NCI-H2196 treated with DMSO at 0.1 percent for 48 hours (cell line): ENCODE measurements at regions not wholly inside any gene's neighbourhood (a gene's known extent, or its start where the extent isn't known, plus 50 kb on each side); places are given as distances from the start of the nearest gene placed in this dataset.
"Not testable (repeated sequence)": the region's sequence is repeated elsewhere in the genome, so short reads cannot be mapped to it uniquely, and the experiment has no call there.

Source experiments
- DNase-seq: peaks from one replicate; lab custom pipeline; 2025; ENCODE audit not compliant: unreplicated experiment; lab: John Stamatoyannopoulos, UW

GRCh38 chr12:89874146-89874545, 165.5 kb upstream of the ATP2B1 start:
- no peak for DNase-seq

DNA sequence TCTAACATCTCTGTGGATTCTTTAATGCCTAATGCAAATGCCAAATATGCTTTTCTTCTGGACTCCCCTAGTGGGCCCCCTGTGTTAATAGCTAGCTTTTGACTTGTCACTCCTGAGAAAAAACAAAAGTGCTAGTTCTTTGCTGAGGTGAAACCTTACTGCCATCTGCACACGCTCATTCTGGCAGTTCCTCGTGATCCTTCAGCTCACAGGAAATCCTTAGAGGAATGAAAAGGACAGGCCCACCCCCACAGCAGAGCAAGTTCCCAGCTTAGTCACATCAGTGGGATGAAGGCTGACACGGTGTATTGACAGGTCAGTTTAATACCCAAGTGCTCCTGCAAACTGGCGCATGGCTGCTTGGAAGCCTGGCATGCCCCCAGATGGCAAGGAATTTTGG, 165.1 kb upstream of the ATP2B1 start:
- no peak for DNase-seq

DNA sequence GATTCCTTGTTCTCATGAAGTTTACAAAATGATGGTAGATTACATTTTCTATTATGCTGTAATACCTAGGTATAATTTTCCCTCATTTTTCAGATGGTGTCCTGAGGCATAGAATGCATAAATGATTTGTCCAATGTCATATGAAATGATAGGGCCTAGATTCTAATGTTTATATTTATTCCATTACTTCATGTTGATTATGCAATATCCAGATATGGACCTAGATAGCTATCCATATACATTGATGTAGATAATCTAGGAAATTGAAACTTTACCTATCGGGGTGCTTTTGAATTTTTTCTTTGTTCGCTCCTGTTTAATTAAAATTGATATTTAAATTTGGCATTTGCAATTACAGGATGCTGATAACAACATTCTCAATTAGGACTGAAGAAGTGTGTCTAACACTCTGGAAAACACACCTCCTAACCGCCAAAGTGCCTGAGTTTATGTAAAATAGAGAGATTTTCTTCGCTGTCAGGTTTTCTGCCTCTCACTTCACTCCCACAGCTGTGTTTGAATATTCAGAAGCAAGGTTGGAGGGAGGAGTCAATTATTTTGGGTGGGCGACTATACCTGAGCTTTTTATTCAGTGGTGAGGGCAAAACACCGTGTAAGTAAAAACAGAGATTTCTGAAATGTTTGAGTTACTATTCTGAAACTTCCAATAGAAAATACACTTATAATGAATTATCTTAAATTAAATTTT, 164.4 kb upstream of the ATP2B1 start:
- DNase-seq = no peak

- DNase-seq = no peak
Measured at GRCh38 chr12:89870413-89871184, 162.0 kb upstream of the ATP2B1 start.

- DNase-seq = not testable (repeated sequence)
Measured at GRCh38 chr12:89867611-89868010, 159.0 kb upstream of the ATP2B1 start.

DNA sequence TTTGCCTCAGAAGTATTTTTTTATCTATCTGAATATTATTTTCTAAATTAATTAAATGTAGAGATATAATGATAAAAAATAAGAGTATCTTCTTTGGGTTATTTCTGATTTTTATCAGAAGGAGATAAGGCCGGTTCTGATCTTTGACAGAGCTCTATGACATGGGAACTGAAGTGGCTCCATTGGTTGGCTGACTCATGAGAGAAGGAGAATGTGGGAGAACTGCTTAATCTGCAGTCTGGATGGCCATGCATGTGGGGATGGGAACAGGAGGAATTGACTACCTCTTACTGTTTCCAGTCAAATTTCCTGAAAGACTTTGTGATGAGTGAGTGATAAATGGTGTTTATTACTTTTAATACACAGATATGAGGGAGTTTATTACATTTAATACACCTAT, 155.8 kb upstream of the ATP2B1 start:
- no peak for DNase-seq

GRCh38 chr12:89863968-89864367, 155.3 kb upstream of the ATP2B1 start:
- no peak for DNase-seq

DNA sequence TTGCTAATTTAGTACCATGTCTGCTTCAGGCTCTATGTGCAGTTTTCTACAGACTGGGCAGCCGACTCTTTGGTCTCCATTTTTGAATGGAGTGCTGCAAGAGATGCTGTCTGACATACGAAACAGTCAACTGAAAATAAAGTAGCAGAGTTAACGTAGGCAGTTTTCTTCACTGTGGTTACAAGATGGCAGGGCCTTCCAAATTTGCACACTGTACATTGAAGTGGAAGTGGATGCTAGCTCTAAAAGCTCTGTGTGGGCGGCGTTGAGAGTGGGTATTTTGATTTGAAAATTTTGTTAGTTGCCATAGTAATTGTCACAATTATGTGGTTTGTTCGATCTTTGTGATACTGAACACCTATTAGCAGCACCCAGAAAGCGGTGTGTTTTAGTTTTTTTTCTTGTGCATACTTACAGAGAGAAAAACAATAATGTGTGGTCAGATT, 154.9 kb upstream of the ATP2B1 start:
- no peak for DNase-seq

DNA sequence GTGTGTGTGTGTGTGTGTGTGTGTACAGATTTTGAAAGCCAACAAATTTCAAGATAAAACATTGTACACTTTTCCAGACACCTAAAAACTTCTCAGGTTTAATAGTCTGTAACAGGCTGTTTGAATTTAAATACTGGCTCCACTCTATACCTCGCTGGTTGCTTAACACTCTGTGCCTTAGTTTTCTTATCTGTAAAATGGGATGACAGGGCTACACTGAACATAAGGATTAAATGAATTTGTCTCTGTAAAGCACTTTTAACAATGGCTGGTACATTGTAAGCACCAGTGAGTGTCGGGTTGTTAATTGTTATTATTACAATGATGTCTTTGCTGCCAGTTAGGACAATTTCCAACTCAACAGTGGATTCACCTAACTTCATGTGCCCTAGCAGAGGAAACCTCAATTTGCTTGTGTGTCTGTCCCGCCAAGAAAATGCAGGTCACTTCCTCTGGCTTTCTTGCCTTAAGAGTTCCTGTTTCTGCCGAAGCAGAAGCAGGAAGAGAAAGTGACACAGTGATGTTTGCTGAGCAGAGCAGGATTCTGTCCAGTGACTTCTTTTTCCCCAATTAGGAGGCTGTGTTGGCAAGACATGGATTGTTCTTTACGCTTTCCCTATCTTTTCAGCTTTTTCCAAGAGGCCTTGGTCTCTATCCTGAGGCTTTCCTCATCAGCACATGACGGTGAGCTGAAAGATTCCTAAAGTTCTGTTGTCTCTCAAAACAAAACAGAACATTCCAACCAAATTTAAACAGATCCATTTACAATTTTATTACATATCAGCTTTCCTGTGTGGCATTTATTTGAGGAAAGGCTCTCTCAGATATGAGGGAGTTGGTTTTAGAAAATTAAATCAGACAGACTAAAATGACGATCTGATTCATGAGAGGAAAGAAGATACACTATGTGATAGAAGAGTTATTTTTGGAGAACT, 154.1 kb upstream of the ATP2B1 start:
- no peak for DNase-seq

DNA sequence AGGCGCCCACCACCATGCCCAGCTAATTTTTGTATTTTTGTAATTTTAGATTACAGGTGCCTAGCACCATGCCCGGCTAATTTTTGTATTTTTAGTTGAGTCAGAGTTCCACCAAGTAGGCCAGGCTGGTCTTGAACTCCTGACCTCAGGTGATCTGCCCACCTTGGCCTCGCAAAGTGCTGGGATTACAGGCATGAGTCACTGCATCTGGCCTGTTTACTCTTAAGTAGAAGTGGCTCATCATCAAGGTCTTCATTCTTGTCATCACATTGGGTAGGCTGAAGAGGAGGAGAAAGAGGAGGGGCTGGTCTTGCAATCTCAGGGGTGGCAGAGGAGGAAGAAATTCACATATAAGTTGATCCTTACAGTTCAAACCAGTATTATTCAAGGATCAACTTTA, 152.4 kb upstream of the ATP2B1 start:
- no peak for DNase-seq

- no peak for DNase-seq
Measured at GRCh38 chr12:89859508-89860220, 151.0 kb upstream of the ATP2B1 start.

DNA sequence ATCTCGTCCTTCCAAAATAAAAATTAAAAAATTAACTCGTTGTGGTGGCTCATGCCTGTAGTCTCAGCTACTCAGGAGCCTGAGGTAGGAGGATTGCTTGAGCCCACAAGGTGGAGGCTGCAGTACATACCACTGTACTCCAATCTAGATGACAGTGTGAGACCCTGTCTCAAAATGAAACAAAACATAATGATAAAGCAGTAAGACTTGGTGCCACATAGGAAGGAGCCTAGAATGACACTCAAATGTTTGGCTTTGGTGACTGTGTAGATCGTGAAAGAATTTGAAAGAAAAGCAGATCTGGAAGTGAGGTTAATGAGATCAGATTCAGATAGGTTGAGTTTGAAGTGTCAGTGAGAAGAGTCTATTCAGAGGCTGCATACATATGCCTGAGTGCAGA, 150.1 kb upstream of the ATP2B1 start:
- no peak for DNase-seq

DNA sequence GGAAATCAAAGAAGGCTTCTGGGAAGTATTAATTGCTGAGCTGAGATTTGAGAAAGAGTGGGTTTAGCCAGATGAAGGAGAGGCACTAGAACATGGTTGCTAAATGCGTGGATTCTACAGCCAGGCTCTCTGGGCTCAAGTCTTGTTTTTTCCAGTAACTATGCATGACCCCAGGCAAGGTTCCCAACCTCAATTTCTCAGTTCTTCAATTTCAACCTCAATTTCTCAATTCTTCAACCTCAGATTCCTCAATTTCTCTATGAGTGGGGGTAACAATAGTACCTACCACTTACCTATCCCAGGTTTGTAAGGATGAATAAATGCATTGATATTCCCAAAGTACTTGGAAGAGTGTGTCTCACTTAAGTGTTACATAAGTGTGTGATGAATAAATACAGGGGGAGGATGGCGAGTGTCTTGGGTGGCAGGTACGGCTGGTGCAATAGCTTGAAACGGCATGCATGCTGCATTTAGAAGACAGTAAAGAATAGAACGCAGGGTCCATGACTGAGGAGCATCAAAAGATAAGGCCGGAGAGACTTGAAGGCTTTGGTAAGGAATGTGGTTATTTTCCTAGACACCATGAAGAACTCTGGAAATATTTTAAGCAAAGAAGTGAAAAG, 149.1 kb upstream of the ATP2B1 start:
- DNase-seq = no peak

- no peak for DNase-seq
Measured at GRCh38 chr12:89856431-89856830, 147.8 kb upstream of the ATP2B1 start.

GRCh38 chr12:89848732-89849131, 140.1 kb upstream of the ATP2B1 start:
- no peak for DNase-seq

DNA sequence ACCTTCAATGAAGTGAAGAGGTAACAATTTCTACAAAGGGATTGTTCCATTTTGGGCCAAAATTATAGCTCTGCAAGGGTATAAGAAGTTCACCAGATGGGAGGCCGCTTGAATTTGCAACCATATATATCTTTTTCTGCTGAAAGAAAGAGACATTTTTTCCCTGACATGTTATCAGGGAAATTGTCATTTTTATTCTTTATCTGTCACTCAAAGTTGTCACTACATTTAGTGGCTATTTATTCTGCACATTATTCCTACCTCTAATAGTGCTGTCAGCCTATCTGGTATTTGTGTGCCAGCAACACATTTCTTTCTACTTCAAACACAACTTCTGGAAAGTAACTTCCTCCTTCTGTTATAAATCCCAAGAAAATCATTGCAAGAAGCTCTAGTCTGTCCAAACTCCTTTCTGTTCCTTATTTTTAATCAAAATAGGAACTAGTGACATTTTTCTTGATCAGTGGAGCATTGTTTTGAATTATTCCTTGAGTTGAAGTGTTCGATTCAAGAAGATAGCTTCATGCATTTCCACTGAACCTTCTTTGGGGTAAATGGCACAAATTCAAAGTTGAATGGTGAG, 137.9 kb upstream of the ATP2B1 start:
- no peak for DNase-seq

GRCh38 chr12:89845767-89846166, 137.1 kb upstream of the ATP2B1 start:
- no peak for DNase-seq

DNA sequence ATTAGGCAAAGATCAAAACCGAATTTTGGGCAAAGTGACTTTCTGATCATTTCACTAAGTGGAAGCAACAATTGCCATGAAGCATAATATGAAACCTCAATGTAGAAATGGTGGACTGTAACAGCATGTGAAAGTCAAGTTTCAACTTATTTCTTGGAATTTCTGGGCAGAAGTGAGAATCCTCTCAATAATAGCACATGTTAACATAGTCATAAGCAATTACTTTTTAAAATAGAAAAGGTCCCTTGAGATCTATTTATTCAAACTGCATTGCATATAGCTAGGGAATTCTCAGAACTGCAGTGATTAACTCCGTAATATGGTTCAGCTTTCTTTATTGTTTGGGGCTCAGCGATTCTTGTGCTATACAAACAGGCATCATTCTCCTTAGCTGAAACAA, 136.7 kb upstream of the ATP2B1 start:
- no peak for DNase-seq

DNA sequence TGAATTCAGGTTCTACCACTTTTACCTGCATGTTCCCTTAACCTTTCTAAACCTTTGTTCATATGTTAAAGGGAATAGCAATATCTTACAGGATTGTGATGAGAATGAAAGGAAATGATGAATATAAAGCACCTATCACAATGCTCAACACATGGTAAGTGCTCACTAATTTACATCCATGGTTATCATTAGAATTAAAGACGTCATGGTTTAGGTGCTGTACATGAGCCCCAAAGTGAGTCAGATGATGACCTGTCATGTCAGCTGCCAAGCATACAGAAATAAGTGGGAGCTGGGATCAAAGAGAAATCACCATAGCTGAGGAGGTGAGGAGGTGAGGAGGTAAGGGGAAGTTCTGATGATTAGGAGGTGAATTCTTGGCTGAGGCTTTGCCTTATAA, 135.9 kb upstream of the ATP2B1 start:
- no peak for DNase-seq
